GM21423 (cell line): ENCODE measurements at regions not wholly inside any gene's neighbourhood (a gene's known extent, or its start where the extent isn't known, plus 50 kb on each side); places are given as distances from the start of the nearest gene placed in this dataset.
A peak's percentile ranks its signal among the peaks of the same experiment; 100 is the strongest.

ENCODE experiments used
- ATAC-seq: cut with Tn5 transposase; IDR thresholded peaks from one replicate; pipeline ENCODE4 v1.9.1; 2021; ENCODE audit warnings: mild to moderate bottlenecking, moderate library complexity; ENCODE audit not compliant: unreplicated experiment

DNA sequence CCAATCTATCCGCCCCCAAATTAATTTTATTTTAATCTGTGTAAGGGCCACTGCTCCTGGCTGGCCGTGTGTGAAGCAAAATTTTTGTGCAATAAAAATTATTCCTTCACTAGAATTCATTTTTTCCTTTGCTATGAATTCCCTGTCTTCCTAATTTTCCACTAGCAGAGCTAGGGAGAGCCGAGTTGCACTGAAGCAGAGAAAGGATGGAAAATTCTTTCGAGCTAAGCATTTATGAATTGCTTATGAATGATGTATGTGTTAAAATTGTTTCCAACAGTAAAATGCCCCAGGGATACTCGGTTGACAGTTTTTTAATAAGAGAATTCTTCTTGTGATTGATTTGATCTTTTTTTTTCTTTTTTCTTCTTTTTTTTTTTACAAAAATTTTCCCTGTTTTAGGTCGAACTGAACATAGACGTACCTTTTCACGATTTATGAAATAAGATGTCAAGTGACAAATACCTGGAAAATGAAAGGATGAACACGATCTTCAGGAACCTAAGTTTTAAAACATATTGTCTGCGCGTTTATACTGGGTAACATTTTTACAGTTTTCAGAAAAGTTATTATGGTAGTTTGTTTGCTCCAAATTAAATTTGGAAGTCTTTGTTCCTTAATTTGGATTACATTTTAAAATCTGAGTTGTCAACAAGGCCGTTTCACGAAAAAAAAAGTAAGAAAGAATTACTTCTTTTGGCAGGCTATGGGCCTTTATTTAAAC is 288.8 kb upstream of the NFE2L3 start:
- ATAC-seq: no peak

DNA sequence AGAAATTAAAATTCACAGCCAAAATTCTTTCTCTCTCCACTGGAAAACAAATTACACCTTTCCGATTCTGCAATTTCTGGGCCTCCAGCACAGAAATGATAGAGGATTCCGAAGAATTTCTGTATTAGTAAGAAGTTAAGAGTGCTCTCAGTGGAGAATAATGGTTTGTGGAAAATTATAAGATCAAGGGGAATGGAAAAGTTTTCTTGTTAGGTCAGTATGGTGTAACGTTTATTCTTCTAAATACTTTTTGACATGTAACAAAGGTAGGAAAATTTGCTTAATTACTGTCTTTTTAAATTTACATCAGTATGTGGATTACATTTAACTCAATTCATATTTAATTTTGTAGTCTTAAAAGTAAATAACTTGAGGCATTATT is 288.3 kb upstream of the NFE2L3 start:
- no peak for ATAC-seq

DNA sequence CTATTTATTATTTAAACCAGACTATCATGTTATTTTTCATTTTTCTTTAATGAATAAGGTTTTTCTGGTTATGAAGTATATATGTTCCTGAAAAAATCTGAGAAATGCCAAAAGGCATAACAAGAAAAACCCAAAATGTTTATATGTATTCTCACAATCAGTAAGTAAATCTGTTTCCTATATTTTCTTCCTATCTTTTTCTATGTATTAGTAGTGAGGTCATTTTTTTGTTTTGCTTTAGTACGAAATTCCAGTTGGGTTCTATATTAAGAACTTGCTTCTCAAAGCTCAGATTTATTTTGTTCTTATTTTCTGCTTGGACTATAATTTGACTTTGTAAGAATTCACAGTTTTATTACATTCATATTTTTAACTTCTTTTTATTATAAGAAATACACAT is 287.5 kb upstream of the NFE2L3 start:
- no peak for ATAC-seq

DNA sequence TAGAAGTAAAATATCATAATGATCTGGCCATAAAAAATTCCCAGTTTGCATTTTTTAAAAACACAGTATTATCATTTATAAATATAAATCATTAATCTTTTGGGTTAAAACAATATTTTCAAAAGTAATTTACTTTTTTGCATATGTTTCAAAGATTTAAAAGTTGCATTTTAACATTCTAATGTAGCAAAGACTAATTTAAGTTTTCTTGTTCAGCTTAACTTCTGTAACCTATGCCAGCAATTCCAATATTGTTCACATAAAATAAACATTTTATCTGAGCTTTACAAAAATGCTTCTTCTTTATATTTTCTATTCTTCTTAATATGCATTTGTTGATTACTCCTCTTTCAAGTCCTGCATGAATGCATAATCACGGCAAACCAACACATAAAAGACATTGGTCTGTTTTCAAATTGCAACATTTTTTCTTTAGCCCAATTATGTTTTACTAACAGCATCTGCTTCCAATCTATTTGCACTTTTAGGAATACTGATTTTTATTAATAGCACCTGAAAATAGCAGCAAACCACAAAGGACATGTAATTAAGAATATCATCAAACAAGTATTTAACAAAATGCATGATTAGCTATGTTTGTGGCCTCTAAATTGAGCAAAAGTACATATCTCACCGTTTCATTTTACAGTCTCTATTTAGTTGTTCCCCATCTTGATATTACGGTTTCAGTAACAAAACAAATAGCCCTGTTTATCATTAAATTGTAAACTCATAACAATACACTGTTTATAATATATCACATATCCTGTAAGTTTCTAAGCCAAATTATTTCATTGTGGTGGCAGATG is 286.9 kb upstream of the NFE2L3 start:
- ATAC-seq: no peak

DNA sequence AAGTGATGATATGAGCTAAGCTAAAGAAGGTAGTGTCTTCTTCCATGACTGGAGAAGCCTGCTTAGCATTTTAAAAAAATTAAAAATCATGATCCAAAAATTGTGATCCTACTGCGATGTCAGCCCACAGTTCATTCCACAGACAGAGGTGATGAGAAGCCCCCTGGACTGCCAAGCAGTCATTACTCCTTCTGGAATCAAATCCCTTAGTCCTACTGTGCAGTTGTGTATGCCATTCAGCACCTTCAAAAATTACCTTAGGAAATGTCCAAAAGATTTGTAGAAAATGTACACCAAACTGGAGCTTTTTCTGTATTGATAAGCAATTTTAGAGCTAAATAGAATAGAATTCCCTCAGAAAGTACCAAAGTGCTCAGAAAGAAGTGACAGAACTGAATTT is 283.5 kb upstream of the NFE2L3 start:
- no peak for ATAC-seq

DNA sequence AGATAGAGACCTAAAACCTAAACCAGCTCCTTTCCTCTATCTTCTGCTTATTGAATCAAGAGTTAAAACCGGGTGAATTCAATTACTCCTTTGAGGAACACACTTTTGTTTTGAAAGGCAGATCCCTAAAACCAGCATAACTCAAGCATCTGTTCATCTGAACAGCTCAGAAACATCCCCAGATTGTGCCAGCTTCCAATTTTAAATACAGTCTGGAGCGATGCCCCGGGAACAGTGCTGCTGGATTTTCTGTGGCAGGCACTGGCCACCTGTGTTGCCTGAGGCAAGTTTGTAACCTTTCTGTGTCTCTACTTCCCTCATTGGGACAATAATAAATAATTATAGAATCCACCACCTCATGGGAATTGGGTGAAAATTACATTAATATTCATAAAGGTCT is 281.4 kb upstream of the NFE2L3 start:
- ATAC-seq: no peak

DNA sequence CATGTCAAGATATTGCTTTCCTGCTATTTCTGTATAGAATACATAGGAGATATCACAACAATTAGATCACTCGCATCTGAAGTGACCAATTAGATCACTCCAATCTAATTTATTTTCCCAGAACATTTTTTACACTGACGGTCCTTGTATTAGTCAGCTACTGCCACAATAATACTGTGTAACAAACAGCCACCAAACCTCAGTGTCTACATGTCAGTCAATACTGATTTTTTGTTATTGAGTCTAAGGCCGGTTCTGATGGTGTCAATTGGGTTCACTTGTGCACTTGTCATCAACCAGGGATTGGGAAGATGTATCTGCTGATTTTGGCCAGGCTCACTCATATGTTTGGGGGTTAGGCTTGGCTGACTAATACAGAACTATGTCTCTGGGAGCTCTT is 275.9 kb upstream of the NFE2L3 start:
- ATAC-seq: no peak

DNA sequence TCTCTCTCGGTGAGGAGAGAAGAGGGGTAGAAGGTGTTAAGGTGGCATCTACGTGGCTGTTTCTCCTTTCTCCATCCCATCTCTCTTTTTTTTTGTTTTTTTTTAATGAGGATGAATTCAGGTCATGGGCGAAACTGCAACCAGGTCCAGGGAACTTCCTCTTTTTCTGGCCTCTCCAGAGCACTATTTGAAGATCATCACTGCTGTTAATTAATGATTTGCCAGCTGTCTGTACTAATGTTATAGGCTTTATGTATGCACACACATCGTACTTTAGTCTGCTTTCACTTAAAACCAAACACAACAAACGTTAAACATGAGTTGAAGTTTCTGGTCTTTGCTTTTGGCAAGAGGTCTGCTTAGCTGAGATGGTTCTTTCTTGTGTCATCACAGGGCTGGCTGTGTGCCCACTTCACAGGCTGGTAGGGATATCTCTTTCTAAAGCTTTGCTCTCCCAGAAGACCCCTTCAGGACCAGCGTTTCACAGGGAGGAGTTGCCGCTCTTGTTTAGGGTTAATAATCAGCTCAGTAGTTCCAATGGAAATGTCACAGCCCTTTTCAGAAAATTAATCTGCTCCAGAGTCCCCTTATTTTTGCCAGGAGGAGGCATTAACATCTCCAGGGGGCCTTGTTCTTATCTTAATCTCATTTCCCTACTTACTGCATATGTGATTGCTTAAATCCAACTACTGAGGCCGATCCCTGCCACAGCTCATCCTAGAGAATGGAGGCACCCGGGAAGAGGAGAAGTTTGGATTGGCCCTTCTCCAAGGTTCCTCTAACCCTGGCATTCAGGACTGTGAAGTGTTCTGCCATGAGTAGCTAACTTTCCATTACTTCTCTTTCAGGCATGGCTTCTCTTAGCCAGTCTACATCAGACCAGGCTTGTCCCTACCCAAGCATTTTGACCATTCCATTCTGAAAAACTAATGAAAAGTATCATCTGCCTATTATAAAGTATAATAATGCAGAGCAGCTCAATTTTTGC is 273.9 kb upstream of the NFE2L3 start:
- ATAC-seq: peak; percentile 91

DNA sequence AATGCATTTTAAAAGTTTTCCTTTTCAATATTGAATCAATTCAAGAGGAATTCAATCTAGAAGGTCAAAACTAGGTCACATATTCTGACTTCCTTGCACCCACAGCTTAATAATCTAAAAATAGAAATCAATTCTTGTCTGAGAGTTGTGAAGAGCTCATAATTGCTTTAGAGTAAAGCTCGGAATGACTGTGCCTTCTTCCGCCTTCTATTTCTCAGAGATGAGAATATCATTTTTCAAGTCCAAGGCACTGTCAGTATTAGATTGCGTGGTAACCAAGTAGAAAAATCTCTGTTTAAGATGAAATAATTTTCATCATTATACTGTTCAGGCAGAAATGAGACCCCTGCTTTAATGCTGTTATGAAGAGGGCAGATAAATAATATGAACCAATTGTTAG is 272.2 kb upstream of the NFE2L3 start:
- no peak for ATAC-seq

DNA sequence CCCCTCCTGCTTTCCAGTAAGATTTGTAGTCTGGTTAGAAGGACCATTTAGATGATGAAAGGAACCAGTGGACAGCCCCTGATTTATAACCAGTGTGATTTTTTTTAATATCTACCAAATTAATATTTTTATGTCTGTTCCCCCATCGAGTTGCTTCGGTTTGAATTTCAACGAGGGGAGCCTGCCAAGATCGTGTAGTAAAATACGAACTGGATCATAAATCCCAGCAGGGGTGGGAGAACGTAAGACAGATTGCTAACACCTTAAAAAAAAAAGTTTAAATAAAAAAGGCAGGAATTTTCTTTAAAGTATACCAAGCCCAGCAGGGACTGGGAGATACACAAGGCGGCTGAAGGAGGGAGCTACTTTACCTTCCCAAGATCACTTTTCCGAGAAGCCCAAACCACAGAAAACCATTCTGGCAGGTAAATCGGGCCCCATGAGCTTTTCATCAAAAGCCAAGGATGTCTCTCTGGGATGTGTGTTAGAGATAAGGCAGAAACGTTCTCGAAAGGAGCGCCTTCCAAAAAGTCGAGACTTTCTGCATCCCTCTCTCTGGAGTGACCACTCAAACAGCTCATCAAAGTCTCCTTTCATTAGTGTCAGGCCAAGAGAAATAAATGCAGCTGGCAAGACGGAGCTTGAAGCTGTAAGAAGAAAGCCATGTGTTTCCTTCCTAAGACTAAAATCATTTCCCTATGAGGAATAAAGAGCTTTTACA is 270.5 kb upstream of the NFE2L3 start:
- ATAC-seq: no peak

DNA sequence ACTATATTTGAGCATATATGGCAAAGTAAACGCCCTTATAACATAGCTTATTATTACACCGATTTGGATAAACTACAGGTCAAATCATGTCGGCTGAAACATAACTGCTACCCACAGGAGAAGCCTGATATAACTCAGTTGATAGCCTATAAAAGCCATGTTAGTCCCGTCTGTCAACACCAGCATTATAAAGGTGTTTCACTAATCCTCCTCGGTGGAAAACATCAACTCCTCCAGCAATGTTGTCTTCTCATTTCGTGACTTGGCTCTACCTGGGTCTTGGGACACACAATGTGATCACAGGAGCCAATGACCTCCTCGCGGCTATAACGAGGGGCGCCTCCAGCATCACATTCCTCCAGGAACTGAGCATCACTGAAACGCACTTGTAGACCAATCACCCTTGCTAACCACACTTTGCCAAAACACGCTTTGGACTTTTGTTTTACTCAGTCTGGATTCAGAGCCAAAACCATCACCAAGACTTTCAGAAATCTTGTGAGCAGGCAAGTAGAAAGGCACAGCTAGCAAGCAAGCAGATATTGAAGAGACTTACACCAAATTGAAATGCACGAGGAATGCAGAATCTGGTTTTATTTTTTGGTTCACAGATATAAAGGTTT is 269.7 kb upstream of the NFE2L3 start:
- ATAC-seq: no peak

DNA sequence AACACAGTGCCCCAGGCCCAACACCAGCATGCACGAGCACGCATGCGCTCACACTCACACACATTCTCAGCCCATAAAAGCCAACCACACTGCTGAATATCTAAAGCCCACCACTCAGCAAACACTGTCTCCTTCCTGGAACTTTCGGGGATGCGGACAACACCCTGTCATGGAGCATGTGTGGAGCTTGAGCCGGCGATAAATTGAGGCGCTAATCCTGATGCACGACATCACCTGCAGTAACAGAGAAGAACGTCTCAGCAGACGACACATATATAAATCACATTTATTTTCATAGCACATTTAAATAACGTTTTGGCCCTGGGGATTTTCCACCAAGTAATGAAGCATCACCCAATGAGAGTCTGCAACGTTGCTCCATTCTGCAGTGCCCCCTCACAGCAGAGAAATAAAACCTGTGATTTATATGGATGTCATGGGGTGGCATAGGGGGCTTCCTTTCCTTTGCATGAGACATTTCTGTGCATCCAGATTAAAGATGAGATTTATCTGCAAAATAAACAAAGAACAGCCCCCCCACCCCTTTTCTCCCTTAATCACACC is 267.7 kb upstream of the NFE2L3 start:
- ATAC-seq: no peak

DNA sequence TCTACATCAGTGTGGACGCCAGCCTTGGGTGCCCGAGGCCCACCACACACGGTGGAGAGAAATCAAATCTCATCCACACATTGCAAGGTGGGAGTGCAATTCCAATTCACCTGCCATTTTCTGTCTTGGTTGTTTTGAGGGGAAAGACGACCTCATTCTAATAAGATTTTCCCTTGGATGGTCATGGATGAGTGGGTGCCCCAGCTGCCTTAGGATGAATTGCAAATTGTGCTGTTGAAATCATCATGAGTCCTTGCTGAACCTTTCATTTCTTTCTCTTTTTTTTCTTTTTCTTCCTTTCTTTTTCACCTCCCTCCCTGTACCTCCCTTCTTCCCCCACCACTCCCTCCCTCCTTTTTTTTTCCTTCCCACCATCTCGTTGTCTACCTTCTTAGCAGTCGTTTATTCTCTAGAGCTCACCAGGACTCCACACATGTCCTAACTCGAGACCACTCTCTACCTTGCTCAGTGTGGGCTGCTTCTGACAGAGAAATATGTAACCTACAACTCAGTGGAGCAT is 266.9 kb upstream of the NFE2L3 start:
- ATAC-seq: no peak

DNA sequence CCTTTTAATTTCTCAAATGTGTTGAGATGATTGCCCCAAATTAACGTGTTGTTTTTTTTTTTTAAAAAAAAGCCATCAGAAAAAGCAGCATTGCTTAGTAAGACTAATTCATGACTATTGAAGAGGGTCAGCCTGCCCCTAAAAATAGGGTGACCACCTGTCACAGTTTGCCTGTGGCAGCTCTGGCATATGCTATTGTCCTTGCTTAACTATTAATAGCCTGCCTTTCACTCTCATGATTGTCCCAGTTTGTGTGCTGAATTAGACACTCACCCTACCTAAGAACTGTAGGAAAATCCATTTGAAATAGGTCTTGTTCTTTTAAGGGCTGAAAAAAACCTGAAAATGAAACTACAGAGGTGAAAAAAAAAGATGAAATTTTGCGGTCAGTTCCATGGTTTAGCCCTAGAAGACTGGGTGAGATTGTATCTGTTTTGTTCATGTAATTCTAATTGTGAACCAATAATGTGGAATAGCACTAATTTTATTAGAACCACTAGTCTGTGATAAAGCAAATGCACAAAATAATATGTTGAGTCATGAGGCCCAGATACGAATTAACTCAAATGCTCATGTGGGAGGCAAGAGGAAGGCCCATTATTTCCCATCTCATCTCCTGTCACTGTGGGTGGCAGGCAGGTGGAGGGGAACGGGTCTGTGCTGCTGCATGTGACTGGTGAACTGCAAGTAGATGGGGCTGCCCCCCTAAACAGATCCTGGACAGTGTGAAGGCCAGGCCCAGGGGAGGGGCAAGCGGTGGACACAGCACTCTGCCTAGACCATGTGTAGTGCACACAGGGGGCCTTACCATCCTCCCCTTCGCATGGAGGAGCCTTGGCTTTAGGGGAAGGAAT is 265.4 kb upstream of the NFE2L3 start:
- no peak for ATAC-seq

DNA sequence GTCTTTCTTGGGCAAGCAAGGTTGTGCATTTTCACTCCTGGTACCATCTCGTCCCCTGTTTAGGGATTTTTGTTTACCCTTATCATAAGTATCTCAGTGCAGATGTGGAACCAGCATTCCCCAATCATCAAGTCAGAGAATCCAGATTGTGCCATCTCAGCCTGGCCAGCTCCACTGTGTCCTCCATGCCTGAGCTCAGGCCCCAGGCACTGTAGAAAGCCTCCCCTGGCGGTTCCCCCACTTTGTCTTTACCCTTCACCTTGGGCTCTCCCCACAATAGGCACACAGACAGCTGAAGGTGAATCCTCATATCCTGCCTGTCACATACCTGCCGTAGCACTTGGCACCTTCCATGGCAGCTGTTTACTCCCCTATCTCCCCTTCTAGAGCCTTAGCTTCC is 264.7 kb upstream of the NFE2L3 start:
- ATAC-seq: no peak

DNA sequence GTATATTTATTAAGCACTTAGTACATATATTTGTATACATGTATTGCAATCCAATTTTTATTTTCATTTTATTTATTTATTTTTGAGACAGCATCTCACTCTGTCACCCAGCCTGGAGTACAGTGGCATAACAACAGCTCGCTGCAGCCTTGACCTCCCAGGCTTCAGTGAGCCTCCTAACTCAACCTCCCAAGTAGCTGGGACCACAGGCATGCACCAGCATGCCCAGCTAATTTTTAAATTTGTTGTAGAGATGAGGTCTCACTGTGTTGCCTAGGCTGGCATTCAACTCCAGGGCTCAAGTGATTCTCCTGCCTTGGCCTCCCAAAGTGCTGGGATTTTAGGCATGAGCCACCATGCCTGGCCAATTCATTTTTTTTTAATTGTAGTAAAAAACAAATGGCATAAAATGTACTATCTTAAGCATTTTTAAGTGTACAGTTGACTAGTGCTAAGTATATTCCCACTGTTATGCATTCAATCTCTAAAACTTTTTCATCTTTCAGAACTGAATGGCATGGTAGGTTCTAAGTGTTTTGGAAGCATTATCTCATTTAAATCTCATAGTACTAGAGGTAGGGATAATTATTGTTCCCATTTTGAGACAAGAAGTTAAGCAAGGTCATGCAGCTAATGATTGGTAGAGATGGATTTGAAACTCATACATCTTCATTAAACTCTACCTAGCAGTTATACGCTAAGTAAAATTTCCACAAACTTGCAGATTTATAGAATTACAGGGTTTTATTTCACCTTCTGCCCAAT is 264.0 kb upstream of the NFE2L3 start:
- ATAC-seq: no peak

DNA sequence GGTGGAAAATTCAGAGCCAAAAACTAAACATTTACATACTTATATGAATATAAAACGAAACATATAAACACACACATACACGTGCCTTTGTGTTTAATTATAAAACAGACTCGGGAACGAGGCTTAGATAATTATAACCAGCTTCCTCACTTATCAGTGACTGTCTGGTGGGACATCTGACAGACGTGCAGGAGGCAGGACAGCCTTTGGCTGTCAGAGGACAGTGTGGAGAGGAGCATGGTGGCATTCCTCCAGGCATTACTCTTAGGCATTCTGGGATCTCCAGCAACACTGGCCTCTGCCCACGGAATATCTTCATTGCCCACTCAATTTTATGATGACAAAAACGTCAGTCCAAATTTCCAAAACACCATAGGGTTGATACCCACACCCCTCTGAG is 262.2 kb upstream of the NFE2L3 start:
- no peak for ATAC-seq

DNA sequence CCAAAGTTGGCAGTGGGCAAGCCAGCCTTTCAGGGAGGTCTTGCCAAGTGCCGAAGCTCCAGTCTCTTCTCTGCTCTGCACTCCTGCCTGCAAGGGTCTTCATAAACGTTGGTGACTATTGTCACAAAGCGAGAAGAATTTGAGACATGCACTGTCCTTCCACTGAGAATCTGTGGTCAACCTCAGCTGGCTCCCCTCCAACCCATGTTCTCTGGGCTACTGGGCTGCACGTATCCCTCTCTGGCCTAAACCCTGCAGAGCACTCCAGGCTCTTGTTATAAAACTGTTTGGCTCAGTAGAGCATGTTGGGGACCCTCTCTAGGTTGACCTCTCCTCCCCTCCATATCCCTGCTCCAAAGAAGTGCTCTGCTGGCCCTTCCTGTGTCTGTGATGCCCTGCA is 260.4 kb upstream of the NFE2L3 start:
- no peak for ATAC-seq
